CD4-positive, alpha-beta T cell (primary cell): ENCODE measurements at regions not wholly inside any gene's neighbourhood (a gene's known extent, or its start where the extent isn't known, plus 50 kb on each side); places are given as distances from the start of the nearest gene placed in this dataset.

Source experiments
- ATAC-seq: fragments of 200-7000 bp; cut with Tn5 transposase; one replicate; pipeline ENCODE4 v1.10.0; 2022; ENCODE audit warnings: mild to moderate bottlenecking; ENCODE audit not compliant: poor library complexity
- CTCF ChIA-PET: fragments of 350-600 bp; sonication (Branson Sonifier 250); formaldehyde crosslinking; loops from one replicate; lab custom pipeline; 2021; ENCODE audit warnings: antibody characterized with exemption, inconsistent platforms; lab: Charles Lee
- POLR2A ChIA-PET: fragments of 350-600 bp; sonication (Branson Sonifier 250); formaldehyde crosslinking; loops from one replicate; lab custom pipeline; 2021; ENCODE audit warnings: antibody characterized with exemption, inconsistent platforms; lab: Charles Lee
- DNase-seq, 14 experiments: peaks; one replicate each; pipeline ENCODE4 v3.0.0-alpha.2; 2013 to 2020; ENCODE audit warnings: mixed read lengths in 2 of 14
- H3K27ac ChIP-seq, 2 donors: one replicate each; pipeline versions ENCODE4 v1.5.1 to v1.7.0; 2013; ENCODE audit warnings: low read length in 2 of 2, low read depth in 1 of 2, mild to moderate bottlenecking in 1 of 2
- H3K27me3 ChIP-seq, 2 experiments: 1 replicate in 1 of 2; 2 replicates in 1 of 2; pipeline versions ENCODE4 v1.6.1 to v1.7.0; 2013; ENCODE audit warnings: low read length in 2 of 2, control low read depth in 1 of 2, mild to moderate bottlenecking in 1 of 2, moderate library complexity in 1 of 2; ENCODE audit not compliant: insufficient read depth in 2 of 2, control insufficient read depth in 1 of 2
- H3K36me3 ChIP-seq: one replicate; pipeline ENCODE4 v1.6.1; 2013; ENCODE audit warnings: low read length, control low read depth; ENCODE audit not compliant: insufficient read depth
- H3K4me1 ChIP-seq: one replicate; pipeline ENCODE4 v1.6.1; 2013; ENCODE audit warnings: low read length, control low read depth; ENCODE audit not compliant: insufficient read depth
- H3K4me3 ChIP-seq: one replicate; pipeline ENCODE4 v1.5.1; 2013; ENCODE audit warnings: mild to moderate bottlenecking, low read length, moderate library complexity
- H3K9me3 ChIP-seq, 2 experiments: 1 replicate in 1 of 2; 2 replicates in 1 of 2; pipeline versions ENCODE4 v1.6.1 to v1.7.0; 2013; ENCODE audit warnings: low read length in 2 of 2, mild to moderate bottlenecking in 2 of 2, control low read depth in 1 of 2, moderate library complexity in 1 of 2; ENCODE audit not compliant: control insufficient read depth in 1 of 2, insufficient read depth in 1 of 2
- H3K27ac Mint-ChIP-seq: one replicate; pipeline ENCODE4 v1.8.0; 2020; ENCODE audit warnings: mixed read lengths
- H3K27me3 Mint-ChIP-seq: one replicate; pipeline ENCODE4 v1.8.0; 2021; ENCODE audit warnings: mixed read lengths
- H3K36me3 Mint-ChIP-seq: one replicate; pipeline ENCODE4 v1.8.0; 2021; ENCODE audit warnings: low read depth, mixed read lengths
- H3K4me1 Mint-ChIP-seq: one replicate; pipeline ENCODE4 v1.8.0; 2021; ENCODE audit warnings: low read depth, mixed read lengths
- H3K4me3 Mint-ChIP-seq: one replicate; pipeline ENCODE4 v1.8.0; 2020; ENCODE audit warnings: mild to moderate bottlenecking, mixed read lengths
- H3K9me3 Mint-ChIP-seq: one replicate; pipeline ENCODE4 v1.8.0; 2020; ENCODE audit warnings: mixed read lengths
- CTCF ChIP-seq: fragments of 200-600 bp; IDR thresholded peaks from one replicate; pipeline ENCODE4 v1.8.0; 2022; ENCODE audit warnings: antibody characterized with exemption, mild to moderate bottlenecking
- intact Hi-C, 2 experiments: fragments of 100-400 bp; cut with DNase I in 1 of 2; cut with micrococcal nuclease in 1 of 2; formaldehyde crosslinking; loops; one replicate each; pipeline versions ENCODE4 v1.15.1 to v1.9.0; 2023 to 2025; cut with DNase I, micrococcal nuclease

- Histone ChIP-seq H3K27ac (no peak overlapping the region), H3K4me3 (no peak overlapping the region), H3K27me3 (no peaks in the 10 kb centered on the region), H3K4me1 (no peaks in the 10 kb centered on the region), H3K36me3 (no peaks in the 10 kb centered on the region), H3K9me3 (no peaks in the 10 kb centered on the region)
- Mint-ChIP-seq H3K36me3 (no peaks in the 10 kb centered on the region), H3K27me3 (no peaks in the 10 kb centered on the region), H3K27ac (no peak overlapping the region), H3K4me1 (peaks cover 8% of the 10 kb centered on the region), H3K9me3 (no peaks in the 10 kb centered on the region), H3K4me3 (no peak overlapping the region)
- no peak for DNase-seq
- no peak for ATAC-seq
- ChIA-PET POLR2A (no interaction called here), CTCF (interaction anchor here (0.7 kb wide), 1 partner anchor 1498 kb away, joined by 3 read pairs; no protein-coding TSS in a partner anchor)
- no peak for TF ChIP-seq CTCF
- intact Hi-C loops: no loop called here
These were observed 334.0 kb upstream of the DMAC1 start for GRCh38 chr9:8133606-8134005.

DNA sequence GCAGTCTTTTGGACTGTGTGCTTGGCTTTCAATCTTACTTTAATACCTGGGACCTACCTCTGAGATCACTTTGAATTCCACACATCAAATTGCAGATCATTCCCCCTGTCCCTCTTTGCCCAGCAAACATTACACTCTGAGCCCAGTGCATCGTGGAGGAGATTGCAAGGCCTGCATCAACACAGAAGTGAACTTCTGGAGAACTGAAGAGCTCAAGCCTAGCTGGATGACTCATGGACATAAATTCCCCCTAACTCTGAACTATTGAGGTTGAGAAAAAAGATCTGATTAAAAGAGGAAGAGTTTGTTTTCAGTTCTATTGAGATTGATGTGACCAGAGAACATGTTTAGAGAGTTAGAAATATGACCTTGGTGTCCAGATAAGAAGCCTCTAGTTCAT lies 316.0 kb upstream of the DMAC1 start:
- Mint-ChIP-seq H3K4me3 (no peak overlapping the region), H3K4me1 (no peaks in the 10 kb centered on the region), H3K27me3 (no peaks in the 10 kb centered on the region), H3K36me3 (no peaks in the 10 kb centered on the region), H3K27ac (no peak overlapping the region), H3K9me3 (no peaks in the 10 kb centered on the region)
- CTCF ChIA-PET: no interaction called here
- intact Hi-C loops: no loop called here
- Histone ChIP-seq H3K27me3 (no peaks in the 10 kb centered on the region), H3K36me3 (no peaks in the 10 kb centered on the region), H3K27ac (no peak overlapping the region), H3K4me3 (no peak overlapping the region), H3K9me3 (no peaks in the 10 kb centered on the region), H3K4me1 (no peaks in the 10 kb centered on the region)
- ATAC-seq (no peak), DNase-seq (no peak)
- TF ChIP-seq CTCF: no peak
- POLR2A ChIA-PET: interaction anchor here (0.6 kb wide), 1 partner anchor 157 kb away, joined by 3 read pairs; no protein-coding TSS in a partner anchor

GRCh38 chr9:8114826-8115225 lies 315.2 kb upstream of the DMAC1 start:
- Histone ChIP-seq H3K27ac (no peak overlapping the region), H3K4me3 (no peak overlapping the region), H3K9me3 (no peaks in the 10 kb centered on the region), H3K36me3 (no peaks in the 10 kb centered on the region), H3K27me3 (no peaks in the 10 kb centered on the region), H3K4me1 (no peaks in the 10 kb centered on the region)
- Mint-ChIP-seq H3K9me3 (no peaks in the 10 kb centered on the region), H3K36me3 (no peaks in the 10 kb centered on the region), H3K27me3 (no peaks in the 10 kb centered on the region), H3K4me3 (no peak overlapping the region), H3K27ac (no peak overlapping the region), H3K4me1 (no peaks in the 10 kb centered on the region)
- no peak for TF ChIP-seq CTCF
- no peak for DNase-seq
- POLR2A ChIA-PET: interaction anchor here (0.6 kb wide), 1 partner anchor 157 kb away, joined by 3 read pairs; no protein-coding TSS in a partner anchor
- intact Hi-C loops: loop anchor here in 1 of 2 experiments (5.0 kb wide), 1 partner anchor 48 kb away; no protein-coding TSS in a partner anchor
- CTCF ChIA-PET: no interaction called here
- ATAC-seq: no peak
